H1 (cell line): ENCODE measurements at regions not wholly inside any gene's neighbourhood (a gene's known extent, or its start where the extent isn't known, plus 50 kb on each side); places are given as distances from the start of the nearest gene placed in this dataset.
A peak's percentile ranks its signal among the peaks of the same experiment; 100 is the strongest.

Experiments used
- CTCF ChIA-PET: fragments of 300-600 bp; sonication (Branson Sonifier 250); formaldehyde crosslinking; loops from one replicate; lab custom pipeline; 2021; ENCODE audit not compliant: partially characterized antibody; lab: Charles Lee
- POLR2A ChIA-PET: fragments of 300-600 bp; sonication (Branson Sonifier 250); formaldehyde crosslinking; loops from one replicate; lab custom pipeline; 2021; ENCODE audit warnings: inconsistent platforms; ENCODE audit not compliant: partially characterized antibody; lab: Charles Lee
- DNase-seq, 2 experiments: peaks; one replicate each; pipeline versions ENCODE4 v3.0.0 to v3.0.0-alpha.2; 2010 to 2022; ENCODE audit warnings: low spot score in 2 of 2, low read depth in 1 of 2, mixed read lengths in 1 of 2
- FAIRE-seq: peaks from 2 replicates; lab custom pipeline; 2011; peaks lifted over from hg19 to GRCh38; lab: Jason Lieb, UNC
- H2AFZ ChIP-seq: 2 replicates; pipeline ENCODE4 v1.8.1; 2012; ENCODE audit warnings: low read length, inconsistent platforms
- H2AK5ac ChIP-seq: 2 replicates; pipeline ENCODE4 v1.6.1; 2013; ENCODE audit warnings: low read depth, low read length
- H2BK120ac ChIP-seq: replicated peaks from 2 replicates; pipeline ENCODE3; 2013; ENCODE audit warnings: low read depth, low read length, inconsistent platforms
- H2BK12ac ChIP-seq: 2 replicates; pipeline ENCODE4 v1.6.1; 2013; ENCODE audit warnings: low read depth, low read length
- H2BK15ac ChIP-seq: 2 replicates; pipeline ENCODE4 v1.6.1; 2013; ENCODE audit warnings: low read length
- H2BK20ac ChIP-seq: 2 replicates; pipeline ENCODE4 v1.6.1; 2013; ENCODE audit warnings: low read length
- H2BK5ac ChIP-seq: 2 replicates; pipeline ENCODE4 v1.6.1; 2013; ENCODE audit warnings: low read depth, low read length
- H3K14ac ChIP-seq: 2 replicates; pipeline ENCODE4 v1.6.1; 2013; ENCODE audit warnings: inconsistent platforms; ENCODE audit not compliant: insufficient read length
- H3K18ac ChIP-seq: 2 replicates; pipeline ENCODE4 v1.6.1; 2013; ENCODE audit warnings: low read length; ENCODE audit errors: extremely low read depth
- H3K23ac ChIP-seq: 2 replicates; pipeline ENCODE4 v1.6.1; 2013; ENCODE audit warnings: inconsistent platforms; ENCODE audit not compliant: insufficient read length
- H3K23me2 ChIP-seq: 2 replicates; pipeline ENCODE4 v1.6.1; 2013; ENCODE audit warnings: low read depth, low read length
- H3K27ac ChIP-seq: 2 replicates; pipeline ENCODE4 v1.6.1; 2011; ENCODE audit warnings: low read depth, low read length, inconsistent platforms
- H3K27me3 ChIP-seq, 4 experiments: replicated peaks in 1 of 4; 1 replicate in 1 of 4; 2 replicates in 3 of 4; pipeline versions ENCODE4 v1.6.1 to v1.8.1; 2011 to 2013; ENCODE audit warnings: low read length in 3 of 4, mild to moderate bottlenecking in 3 of 4, inconsistent platforms in 2 of 4, mixed read lengths in 2 of 4, moderate library complexity in 1 of 4; ENCODE audit not compliant: control insufficient read depth in 3 of 4, insufficient read depth in 3 of 4; ENCODE audit errors: extremely low read depth in 1 of 4
- H3K36me3 ChIP-seq, 4 experiments: 2 replicates each; pipeline versions ENCODE4 v1.6.1 to v1.8.1; 2011 to 2013; ENCODE audit warnings: mild to moderate bottlenecking in 4 of 4, low read length in 3 of 4, moderate library complexity in 2 of 4, control low read depth in 1 of 4, inconsistent platforms in 1 of 4; ENCODE audit not compliant: insufficient read depth in 4 of 4, control insufficient read depth in 2 of 4
- H3K4ac ChIP-seq: replicated peaks from 2 replicates; pipeline ENCODE3; 2013; ENCODE audit warnings: low read length, low read depth, mixed read lengths, inconsistent platforms; ENCODE audit not compliant: insufficient read length
- H3K4me1 ChIP-seq, 4 experiments: replicated peaks in 1 of 4; 1 replicate in 1 of 4; 2 replicates in 3 of 4; pipeline versions ENCODE4 v1.6.1 to v1.8.1; 2011 to 2013; ENCODE audit warnings: low read length in 3 of 4, inconsistent platforms in 2 of 4, mixed read lengths in 1 of 4; ENCODE audit not compliant: insufficient read depth in 4 of 4, control insufficient read depth in 3 of 4
- H3K4me2 ChIP-seq, 2 experiments: 2 replicates each; pipeline versions ENCODE4 v1.6.1 to v1.8.1; 2011 to 2013; ENCODE audit warnings: low read depth in 2 of 2, low read length in 2 of 2, control low read depth in 1 of 2, inconsistent platforms in 1 of 2, mild to moderate bottlenecking in 1 of 2; ENCODE audit not compliant: insufficient read depth in 1 of 2
- H3K4me3 ChIP-seq, 4 experiments: fragments of 200-600, 300-600 bp in 1 of 4; sonication (generic), shearing (Covaris generic), sonication (Bioruptor Twin) in 1 of 4; 2 replicates each; pipeline versions ENCODE4 v1.5.1 to v1.8.1; 2011 to 2016; ENCODE audit warnings: low read length in 4 of 4, low read depth in 3 of 4, control low read depth in 2 of 4, inconsistent platforms in 2 of 4, mild to moderate bottlenecking in 2 of 4, mixed read lengths in 1 of 4, moderate library complexity in 1 of 4; ENCODE audit not compliant: insufficient read depth in 2 of 4; ENCODE audit errors: extremely low read depth in 1 of 4
- H3K56ac ChIP-seq: replicated peaks from 2 replicates; pipeline ENCODE3; 2013; ENCODE audit warnings: low read depth, mild to moderate bottlenecking, mixed read lengths, low read length, inconsistent platforms; ENCODE audit not compliant: insufficient read length
- H3K79me1 ChIP-seq: 2 replicates; pipeline ENCODE4 v1.6.1; 2013; ENCODE audit warnings: low read depth, low read length, control low read depth
- H3K79me2 ChIP-seq, 2 experiments: 2 replicates each; pipeline versions ENCODE4 v1.6.1 to v1.8.1; 2012 to 2013; ENCODE audit warnings: low read length in 2 of 2, mild to moderate bottlenecking in 2 of 2, inconsistent platforms in 1 of 2; ENCODE audit not compliant: insufficient read depth in 2 of 2, control insufficient read depth in 1 of 2
- H3K9ac ChIP-seq, 4 experiments: replicated peaks in 1 of 4; 1 replicate in 1 of 4; 2 replicates in 3 of 4; pipeline versions ENCODE4 v1.6.1 to v1.8.1; 2011 to 2013; ENCODE audit warnings: low read depth in 3 of 4, low read length in 3 of 4, control low read depth in 2 of 4, mild to moderate bottlenecking in 2 of 4, moderate library complexity in 2 of 4, inconsistent platforms in 1 of 4; ENCODE audit errors: extremely low read depth in 1 of 4
- H3K9me3 ChIP-seq, 2 experiments: 2 replicates each; pipeline versions ENCODE4 v1.6.1 to v1.8.1; 2012 to 2013; ENCODE audit warnings: mild to moderate bottlenecking in 2 of 2, moderate library complexity in 2 of 2, control low read depth in 1 of 2, inconsistent platforms in 1 of 2, low read depth in 1 of 2, low read length in 1 of 2, mixed read lengths in 1 of 2; ENCODE audit not compliant: insufficient read depth in 2 of 2
- H4K20me1 ChIP-seq, 2 experiments: replicated peaks in 1 of 2; 2 replicates each; pipeline versions ENCODE3 to v1.8.1; 2011 to 2013; ENCODE audit warnings: inconsistent platforms in 2 of 2, low read length in 2 of 2, mild to moderate bottlenecking in 1 of 2; ENCODE audit not compliant: insufficient read depth in 2 of 2, control insufficient read depth in 1 of 2
- H4K5ac ChIP-seq: 2 replicates; pipeline ENCODE4 v1.6.1; 2013; ENCODE audit warnings: low read length, low read depth, mixed read lengths, inconsistent platforms; ENCODE audit not compliant: insufficient read length
- H4K8ac ChIP-seq: 2 replicates; pipeline ENCODE4 v1.8.0; 2013; ENCODE audit warnings: mild to moderate bottlenecking, moderate library complexity, low read length, inconsistent platforms; ENCODE audit not compliant: insufficient read depth; ENCODE audit errors: extremely low read depth
- H4K91ac ChIP-seq: replicated peaks from 2 replicates; pipeline ENCODE3; 2013; ENCODE audit warnings: low read length, mixed read lengths, inconsistent platforms; ENCODE audit not compliant: insufficient read length
- EZH2 ChIP-seq: fragments of 200-600 bp; sonication (generic); IDR thresholded peaks from 2 replicates; pipeline ENCODE4 v1.7.1; 2012; ENCODE audit warnings: low read depth, mild to moderate bottlenecking, moderate library complexity, low read length, inconsistent platforms; ENCODE audit not compliant: severe bottlenecking
- RAD21 ChIP-seq, 2 experiments: IDR thresholded peaks in 1 of 2; conservative IDR thresholded peaks in 1 of 2; 2 replicates each; pipeline ENCODE4 v1.6.1; 2011; ENCODE audit warnings: low read depth in 2 of 2, low read length in 2 of 2, improper control_type of control experiment in 1 of 2, inconsistent platforms in 1 of 2, mild to moderate bottlenecking in 1 of 2, moderate library complexity in 1 of 2
- RBBP5 ChIP-seq: IDR thresholded peaks from 2 replicates; pipeline ENCODE4 v1.7.1; 2012; ENCODE audit warnings: low read depth, mild to moderate bottlenecking, inconsistent platforms, low read length, moderate library complexity, borderline replicate concordance
- RNF2 ChIP-seq: fragments of 200-900, 300-1000 bp; sonication (generic); IDR thresholded peaks from 2 replicates; pipeline ENCODE4 v1.7.1; 2016; ENCODE audit warnings: borderline replicate concordance, low read depth, mild to moderate bottlenecking, antibody characterized with exemption, low read length; ENCODE audit not compliant: poor library complexity, severe bottlenecking; ENCODE audit errors: missing control alignments
- SIN3A ChIP-seq, 2 experiments: IDR thresholded peaks in 1 of 2; conservative IDR thresholded peaks in 1 of 2; 2 replicates each; pipeline ENCODE4 v1.6.1; 2011 to 2012; ENCODE audit warnings: low read length in 2 of 2, improper control_type of control experiment in 1 of 2, low read depth in 1 of 2, mild to moderate bottlenecking in 1 of 2
- SP4 ChIP-seq: IDR thresholded peaks from 2 replicates; pipeline ENCODE4 v1.6.1; 2012; ENCODE audit warnings: low read length, inconsistent platforms
- SRF ChIP-seq: IDR thresholded peaks from 2 replicates; pipeline ENCODE4 v1.6.1; 2011; ENCODE audit warnings: mild to moderate bottlenecking, low read depth, low read length, moderate library complexity
- SUZ12 ChIP-seq: fragments of 200-600 bp; sonication (generic); IDR thresholded peaks from 2 replicates; pipeline ENCODE4 v1.6.1; 2012; ENCODE audit warnings: mild to moderate bottlenecking, inconsistent platforms, low read length, moderate library complexity, mixed read lengths
- WGBS, 2 experiments: shearing (Covaris generic) in 1 of 2; methylation state at CpG; one replicate each; pipeline versions ENCODE4 v1.1.6 to v1.1.7; 2013 to 2015; ENCODE audit warnings: low lambda C conversion rate in 2 of 2, mixed read lengths in 2 of 2, inconsistent platforms in 1 of 2, low coverage in 1 of 2, missing lambda C conversion rate in 1 of 2; ENCODE audit not compliant: insufficient replicate concordance in 2 of 2, insufficient coverage in 1 of 2, insufficient read length in 1 of 2; ENCODE audit errors: extremely low coverage in 1 of 2, missing lambda C conversion rate in 1 of 2; 5-methylcytosine and 5-hydroxymethylcytosine counted together

GRCh38 chr22:49671331-49672013, 156.2 kb downstream of the BRD1 start:
- peaks cover 0 to 6% of the 10 kb centered on the region in 2 experiments; a peak in 3 of 4 replicates for H3K9me3 ChIP-seq
- no peak overlapping the region for H3K56ac ChIP-seq
- H3K4me2 ChIP-seq: peak overlapping the region; percentile 80 to 95
- no peak overlapping the region for H4K5ac ChIP-seq
- H3K23me2 ChIP-seq: peaks cover 9% of the 10 kb centered on the region; the same call in 1 of the 2 replicates
- H3K18ac ChIP-seq: no peak overlapping the region
- no peaks in the 10 kb centered on the region for H3K79me2 ChIP-seq
- WGBS, 2 experiments: 25% methylated on average over 28 of the region's 28 CpGs; no CpG with 5 or more reads in 1 of the 2 experiments
- H3K4me1 ChIP-seq: peaks cover 0 to 16% (median 4%) of the 10 kb centered on the region in 4 experiments
- H2BK12ac ChIP-seq: no peak overlapping the region
- no peak overlapping the region for H3K27ac ChIP-seq
- peak overlapping the region; percentile 4; the same call in 1 of the 2 replicates for H4K8ac ChIP-seq
- H3K27me3 ChIP-seq: peaks cover 24 to 51% (median 37%) of the 10 kb centered on the region in 4 experiments
- H2AK5ac ChIP-seq: no peak overlapping the region
- H2BK120ac ChIP-seq: no peak overlapping the region
- H2AFZ ChIP-seq: no peak overlapping the region
- no peak for TF ChIP-seq RAD21 (IDR thresholded peaks at IDR 0.05 in 1 of 2, conservative IDR thresholded peaks at IDR 0.05 in 1 of 2; ENCODE audit: low read depth in 2 of 2, low read length in 2 of 2)
- peak; percentile 66 for TF ChIP-seq EZH2
- TF ChIP-seq SRF: no peak
- TF ChIP-seq SIN3A (conservative IDR thresholded peaks at IDR 0.05 in 1 of 2, IDR thresholded peaks at IDR 0.05 in 1 of 2; ENCODE audit: low read depth in 1 of 2, low read length in 2 of 2): no peak
- TF ChIP-seq SUZ12: peak; percentile 50
- TF ChIP-seq SP4: no peak
- peak; percentile 35 for TF ChIP-seq RNF2
- TF ChIP-seq RBBP5: no peak
- no peak overlapping the region for H2BK5ac ChIP-seq
- H4K20me1 ChIP-seq: peaks cover 0 to 1% of the 10 kb centered on the region in 2 experiments
- no peak overlapping the region for H3K23ac ChIP-seq
- DNase-seq: peak in 1 of 2 experiments; percentile 48
- H3K14ac ChIP-seq: no peak overlapping the region
- ChIA-PET POLR2A (no interaction called here), CTCF (no interaction called here)
- no peak overlapping the region for H3K4ac ChIP-seq
- H3K4me3 ChIP-seq: peak overlapping the region; percentile 19 to 64 (median 26); a peak in 5 of 8 replicates
- H4K91ac ChIP-seq: no peak overlapping the region
- no peaks in the 10 kb centered on the region for H3K79me1 ChIP-seq
- no peak overlapping the region for H2BK20ac ChIP-seq
- H3K9ac ChIP-seq: no peak overlapping the region
- H3K36me3 ChIP-seq: no peaks in the 10 kb centered on the region
- FAIRE-seq: no peak
- H2BK15ac ChIP-seq: no peak overlapping the region
